ENCODE measurements at regions not wholly inside any gene's neighbourhood (a gene's known extent, or its start where the extent isn't known, plus 50 kb on each side); places are given as distances from the start of the nearest gene placed in this dataset.

DNA sequence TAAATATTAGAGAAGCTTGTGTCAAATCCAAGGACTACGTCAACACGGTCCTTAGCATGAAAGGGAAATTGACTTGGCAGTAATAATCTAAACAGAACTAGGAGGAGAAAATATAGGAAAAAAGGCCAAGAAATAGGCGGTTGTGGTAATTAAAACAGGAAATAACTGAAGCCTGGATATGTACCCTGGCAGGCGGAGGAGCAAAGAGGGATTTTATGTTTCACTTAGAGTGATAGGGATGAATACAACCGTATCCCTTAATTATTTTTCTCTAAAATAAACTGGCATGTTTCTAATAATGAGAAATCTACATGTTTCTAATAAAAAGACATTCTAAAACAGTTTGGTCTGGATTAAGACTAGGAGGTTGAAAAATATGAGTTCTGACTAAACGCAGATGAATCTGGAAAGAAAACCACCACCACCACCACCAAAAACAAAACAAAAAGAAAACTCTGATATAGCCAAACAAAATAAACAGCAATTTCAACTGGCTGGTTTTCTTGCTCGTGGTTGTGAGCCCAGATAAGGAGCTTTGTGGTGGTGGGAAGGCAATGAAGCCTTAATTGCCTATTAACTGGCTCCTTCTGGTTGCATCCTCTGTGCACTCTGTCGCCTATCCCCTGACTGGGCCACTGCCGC is 334.2 kb upstream of the SNX7 start:
- TF ChIP-seq, protein P1, sequence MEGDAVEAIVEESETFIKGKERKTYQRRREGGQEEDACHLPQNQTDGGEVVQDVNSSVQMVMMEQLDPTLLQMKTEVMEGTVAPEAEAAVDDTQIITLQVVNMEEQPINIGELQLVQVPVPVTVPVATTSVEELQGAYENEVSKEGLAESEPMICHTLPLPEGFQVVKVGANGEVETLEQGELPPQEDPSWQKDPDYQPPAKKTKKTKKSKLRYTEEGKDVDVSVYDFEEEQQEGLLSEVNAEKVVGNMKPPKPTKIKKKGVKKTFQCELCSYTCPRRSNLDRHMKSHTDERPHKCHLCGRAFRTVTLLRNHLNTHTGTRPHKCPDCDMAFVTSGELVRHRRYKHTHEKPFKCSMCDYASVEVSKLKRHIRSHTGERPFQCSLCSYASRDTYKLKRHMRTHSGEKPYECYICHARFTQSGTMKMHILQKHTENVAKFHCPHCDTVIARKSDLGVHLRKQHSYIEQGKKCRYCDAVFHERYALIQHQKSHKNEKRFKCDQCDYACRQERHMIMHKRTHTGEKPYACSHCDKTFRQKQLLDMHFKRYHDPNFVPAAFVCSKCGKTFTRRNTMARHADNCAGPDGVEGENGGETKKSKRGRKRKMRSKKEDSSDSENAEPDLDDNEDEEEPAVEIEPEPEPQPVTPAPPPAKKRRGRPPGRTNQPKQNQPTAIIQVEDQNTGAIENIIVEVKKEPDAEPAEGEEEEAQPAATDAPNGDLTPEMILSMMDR (conservative IDR thresholded peaks at IDR 0.05; ENCODE audit: low read depth, low read length): no peak
- no peak for TF ChIP-seq EZH2 (IDR thresholded peaks at IDR 0.05; ENCODE audit: borderline replicate concordance, low read depth, low read length, poor library complexity, severe bottlenecking)

Measured in A673 (cell line).